Mesenchymal stem cell (in vitro differentiated cells and primary cell): ENCODE measurements at regions not wholly inside any gene's neighbourhood (a gene's known extent, or its start where the extent isn't known, plus 50 kb on each side); places are given as distances from the start of the nearest gene placed in this dataset.
"Not testable (repeated sequence)": the region's sequence is repeated elsewhere in the genome, so short reads cannot be mapped to it uniquely, and the experiment has no call there.

Experiments used
- DNase-seq: peaks from one replicate; pipeline ENCODE4 v3.0.0-alpha.2; 2013
- H2AFZ ChIP-seq: one replicate; pipeline ENCODE4 v1.6.1; 2013; ENCODE audit warnings: low read depth, mild to moderate bottlenecking, control low read depth, inconsistent platforms, low read length, moderate library complexity
- H2AK5ac ChIP-seq: 2 replicates; pipeline ENCODE4 v1.6.1; 2013; ENCODE audit warnings: low read length, moderate library complexity, mild to moderate bottlenecking, inconsistent platforms; ENCODE audit not compliant: severe bottlenecking
- H2BK120ac ChIP-seq: one replicate; pipeline ENCODE4 v1.6.1; 2013; ENCODE audit warnings: low read depth, mild to moderate bottlenecking, inconsistent platforms, low read length, moderate library complexity
- H2BK12ac ChIP-seq, 2 experiments: one replicate each; pipeline ENCODE4 v1.6.1; 2013; ENCODE audit warnings: inconsistent platforms in 2 of 2, low read length in 2 of 2, mild to moderate bottlenecking in 2 of 2, moderate library complexity in 2 of 2, control low read depth in 1 of 2
- H2BK15ac ChIP-seq: one replicate; pipeline ENCODE4 v1.6.1; 2013; ENCODE audit warnings: mild to moderate bottlenecking, low read depth, inconsistent platforms; ENCODE audit not compliant: poor library complexity, severe bottlenecking
- H2BK5ac ChIP-seq: 2 replicates; pipeline ENCODE4 v1.6.1; 2013; ENCODE audit warnings: low read depth, mild to moderate bottlenecking, low read length, control low read depth, inconsistent platforms; ENCODE audit not compliant: poor library complexity, severe bottlenecking
- H3K14ac ChIP-seq, 2 experiments: one replicate each; pipeline ENCODE4 v1.6.1; 2013; ENCODE audit warnings: inconsistent platforms in 2 of 2, low read length in 2 of 2, control low read depth in 1 of 2, mild to moderate bottlenecking in 1 of 2, moderate library complexity in 1 of 2
- H3K18ac ChIP-seq, 2 experiments: one replicate each; pipeline ENCODE4 v1.6.1; 2013; ENCODE audit warnings: inconsistent platforms in 2 of 2, low read length in 2 of 2, control low read depth in 1 of 2, low read depth in 1 of 2, mild to moderate bottlenecking in 1 of 2
- H3K23ac ChIP-seq, 2 experiments: one replicate each; pipeline ENCODE4 v1.6.1; 2013; ENCODE audit warnings: inconsistent platforms in 2 of 2, low read length in 2 of 2, mild to moderate bottlenecking in 2 of 2, moderate library complexity in 2 of 2, control low read depth in 1 of 2
- H3K27ac ChIP-seq: 2 replicates; pipeline ENCODE4 v1.5.1; 2013; ENCODE audit warnings: mild to moderate bottlenecking, moderate library complexity, low read length, control low read depth, inconsistent platforms; ENCODE audit not compliant: poor library complexity, severe bottlenecking
- H3K27me3 ChIP-seq, 2 experiments: 2 replicates each; pipeline versions ENCODE4 v1.6.1 to v1.7.0; 2013; ENCODE audit warnings: low read length in 2 of 2, mild to moderate bottlenecking in 2 of 2, moderate library complexity in 2 of 2, control low read depth in 1 of 2, inconsistent platforms in 1 of 2; ENCODE audit not compliant: control insufficient read depth in 1 of 2, insufficient read depth in 1 of 2
- H3K36me3 ChIP-seq, 2 experiments: 2 replicates each; pipeline versions ENCODE4 v1.6.1 to v1.7.0; 2013; ENCODE audit warnings: low read length in 2 of 2, control low read depth in 1 of 2, inconsistent platforms in 1 of 2, low read depth in 1 of 2, mild to moderate bottlenecking in 1 of 2; ENCODE audit not compliant: insufficient read depth in 2 of 2, control insufficient read depth in 1 of 2
- H3K4ac ChIP-seq, 2 experiments: one replicate each; pipeline ENCODE4 v1.6.1; 2013; ENCODE audit warnings: inconsistent platforms in 2 of 2, low read length in 2 of 2, mild to moderate bottlenecking in 2 of 2, moderate library complexity in 2 of 2, control low read depth in 1 of 2, low read depth in 1 of 2
- H3K4me1 ChIP-seq: 2 replicates; pipeline ENCODE4 v1.6.1; 2013; ENCODE audit warnings: low read depth, low read length, control low read depth; ENCODE audit not compliant: control insufficient read depth, insufficient read depth
- H3K4me2 ChIP-seq: 2 replicates; pipeline ENCODE4 v1.6.1; 2013; ENCODE audit warnings: low read length, mild to moderate bottlenecking, inconsistent platforms; ENCODE audit not compliant: poor library complexity, severe bottlenecking
- H3K4me3 ChIP-seq, 2 experiments: 2 replicates each; pipeline versions ENCODE4 v1.5.1 to v1.7.0; 2013; ENCODE audit warnings: low read length in 2 of 2, mild to moderate bottlenecking in 2 of 2, control low read depth in 1 of 2, low read depth in 1 of 2; ENCODE audit not compliant: insufficient read depth in 1 of 2
- H3K79me1 ChIP-seq: replicated peaks from 2 replicates; pipeline ENCODE4 v1.6.1; 2013; ENCODE audit warnings: mild to moderate bottlenecking, control low read depth, low read length, inconsistent platforms; ENCODE audit not compliant: poor library complexity, severe bottlenecking
- H3K9ac ChIP-seq: 2 replicates; pipeline ENCODE4 v1.7.0; 2013; ENCODE audit warnings: mild to moderate bottlenecking, low read length, moderate library complexity
- H3K9me3 ChIP-seq: 2 replicates; pipeline ENCODE4 v1.7.0; 2013; ENCODE audit warnings: mild to moderate bottlenecking, low read length; ENCODE audit not compliant: control insufficient read depth
- H4K8ac ChIP-seq: one replicate; pipeline ENCODE4 v1.6.1; 2013; ENCODE audit warnings: inconsistent platforms, mild to moderate bottlenecking, low read length, moderate library complexity
- H4K91ac ChIP-seq: one replicate; pipeline ENCODE4 v1.6.1; 2013; ENCODE audit warnings: mild to moderate bottlenecking, low read length, inconsistent platforms
- WGBS: methylation state at CpG from one replicate; pipeline ENCODE4 v1.1.7; 2013; ENCODE audit warnings: mixed read lengths; 5-methylcytosine and 5-hydroxymethylcytosine counted together

DNA sequence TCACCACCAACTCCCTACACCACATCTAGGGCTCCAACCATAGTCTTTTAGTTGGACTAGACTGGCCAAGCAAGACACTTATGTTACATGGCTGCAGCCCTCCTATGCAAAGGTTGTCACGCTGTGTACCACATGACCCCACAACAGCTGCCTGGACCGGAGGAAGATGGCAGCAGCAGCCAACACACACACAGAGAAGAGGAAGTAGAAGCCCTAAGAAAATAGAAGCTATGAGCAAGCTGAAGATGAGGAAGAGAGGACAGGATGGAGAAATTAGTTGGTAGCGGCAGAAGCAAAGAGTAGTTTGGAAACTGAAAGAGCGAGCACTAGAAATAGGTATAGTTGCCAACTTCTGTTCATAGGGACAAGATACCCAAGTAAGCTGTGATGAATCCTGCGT, 60.8 kb upstream of the RALGPS2 start:
- 94% methylated on average over 5 of the region's 5 CpGs for WGBS
- no peak overlapping the region for H2AFZ ChIP-seq
- H3K79me1 ChIP-seq: no peaks in the 10 kb centered on the region
- H2BK120ac ChIP-seq: no peak overlapping the region
- H2BK12ac ChIP-seq: no peak overlapping the region
- H3K9ac ChIP-seq: no peak overlapping the region
- H2AK5ac ChIP-seq: no peak overlapping the region
- H2BK15ac ChIP-seq: no peak overlapping the region
- H4K91ac ChIP-seq: no peak overlapping the region
- DNase-seq: no peak
- H2BK5ac ChIP-seq: no peak overlapping the region
- H3K4ac ChIP-seq: no peak overlapping the region
- no peak overlapping the region for H4K8ac ChIP-seq
- H3K36me3 ChIP-seq: no peaks in the 10 kb centered on the region
- no peaks in the 10 kb centered on the region for H3K4me1 ChIP-seq
- H3K18ac ChIP-seq: no peak overlapping the region
- no peaks in the 10 kb centered on the region for H3K27me3 ChIP-seq
- no peak overlapping the region for H3K27ac ChIP-seq
- H3K14ac ChIP-seq: no peak overlapping the region
- no peak overlapping the region for H3K4me2 ChIP-seq
- H3K4me3 ChIP-seq: no peak overlapping the region
- no peak overlapping the region for H3K23ac ChIP-seq
- H3K9me3 ChIP-seq: no peaks in the 10 kb centered on the region

- Histone ChIP-seq H3K18ac (no peak overlapping the region), H3K36me3 (no peaks in the 10 kb centered on the region), H3K9me3 (no peaks in the 10 kb centered on the region), H3K14ac (no peak overlapping the region), H2BK120ac (no peak overlapping the region), H2AK5ac (no peak overlapping the region), H3K27ac (no peak overlapping the region), H3K4me2 (no peak overlapping the region), H3K4ac (no peak overlapping the region), H3K4me3 (no peak overlapping the region), H2AFZ (no peak overlapping the region), H4K91ac (no peak overlapping the region), H3K9ac (no peak overlapping the region), H3K23ac (no peak overlapping the region), H3K79me1 (no peaks in the 10 kb centered on the region), H3K4me1 (no peaks in the 10 kb centered on the region), H2BK15ac (no peak overlapping the region), H2BK12ac (no peak overlapping the region), H2BK5ac (no peak overlapping the region), H4K8ac (no peak overlapping the region), H3K27me3 (no peaks in the 10 kb centered on the region)
- WGBS: 83% methylated on average over 1 of the region's 1 CpG
- no peak for DNase-seq
Observed at GRCh38 chr1:178665579-178665978, 59.5 kb upstream of the RALGPS2 start.

DNA sequence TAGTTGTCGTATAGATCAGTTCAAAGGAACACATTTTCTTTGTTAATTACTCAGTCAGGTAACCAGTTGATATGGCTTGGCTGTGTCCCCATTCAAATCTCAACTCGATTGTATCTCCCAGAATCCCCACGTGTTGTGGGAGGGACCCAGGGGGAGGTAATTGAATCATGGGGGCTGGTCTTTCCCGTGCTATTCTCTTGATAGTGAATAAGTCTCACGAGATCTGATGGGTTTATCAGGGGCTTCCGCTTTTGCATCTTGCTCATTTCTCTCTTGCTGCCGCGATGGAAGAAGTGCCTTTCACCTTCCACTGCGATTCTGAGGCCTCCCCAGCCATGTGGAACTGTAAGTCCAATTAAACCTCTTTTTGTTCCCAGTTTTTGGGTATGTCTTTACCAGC, 58.2 kb upstream of the RALGPS2 start:
- H2AK5ac ChIP-seq, H2BK120ac ChIP-seq, H2BK5ac ChIP-seq, H3K14ac ChIP-seq, H3K9me3 ChIP-seq, H3K4me3 ChIP-seq, H4K91ac ChIP-seq, H4K8ac ChIP-seq, H3K27me3 ChIP-seq, DNase-seq, H3K18ac ChIP-seq, H3K4ac ChIP-seq, H3K23ac ChIP-seq, H2AFZ ChIP-seq, H3K27ac ChIP-seq, H3K4me1 ChIP-seq, H2BK15ac ChIP-seq, H3K4me2 ChIP-seq, H3K9ac ChIP-seq, H3K79me1 ChIP-seq, H2BK12ac ChIP-seq, H3K36me3 ChIP-seq: not testable (repeated sequence)
- 88% methylated on average over 8 of the region's 9 CpGs for WGBS

GRCh38 chr1:178672434-178672833, 52.6 kb upstream of the RALGPS2 start:
- Histone ChIP-seq H3K27me3 (no peaks in the 10 kb centered on the region), H3K9me3 (peaks cover 18% of the 10 kb centered on the region), H3K4me2 (no peak overlapping the region), H4K91ac (no peak overlapping the region), H2BK5ac (no peak overlapping the region), H2AK5ac (no peak overlapping the region), H3K4me1 (no peaks in the 10 kb centered on the region), H3K36me3 (peaks cover 0 to 2% of the 10 kb centered on the region in 2 experiments), H2BK15ac (no peak overlapping the region), H3K4ac (no peak overlapping the region), H3K23ac (no peak overlapping the region), H3K27ac (no peak overlapping the region), H4K8ac (no peak overlapping the region), H3K79me1 (no peaks in the 10 kb centered on the region), H3K18ac (no peak overlapping the region), H3K4me3 (no peak overlapping the region), H3K9ac (no peak overlapping the region), H2AFZ (no peak overlapping the region), H3K14ac (no peak overlapping the region), H2BK12ac (no peak overlapping the region), H2BK120ac (no peak overlapping the region)
- no peak for DNase-seq
